Loucy (cell line): ENCODE measurements at regions not wholly inside any gene's neighbourhood (a gene's known extent, or its start where the extent isn't known, plus 50 kb on each side); places are given as distances from the start of the nearest gene placed in this dataset.

ENCODE experiments used
- H2AFZ ChIP-seq: fragments of 200-600 bp; sonication (generic); 2 replicates; pipeline ENCODE4 v1.6.0; 2016; ENCODE audit warnings: antibody characterized with exemption, mild to moderate bottlenecking, low read length, moderate library complexity
- H3F3A ChIP-seq: fragments of 200-600 bp; 2 replicates; pipeline ENCODE4 v1.6.0; 2016; ENCODE audit warnings: antibody characterized with exemption, low read depth, mild to moderate bottlenecking
- H3K27me3 ChIP-seq: fragments of 200-600 bp; sonication (generic); 2 replicates; pipeline ENCODE4 v1.6.1; 2014; ENCODE audit warnings: low read length, mild to moderate bottlenecking; ENCODE audit not compliant: insufficient read depth, poor library complexity, severe bottlenecking
- H3K36me3 ChIP-seq: fragments of 200-600 bp; sonication (generic); 2 replicates; pipeline ENCODE4 v1.6.1; 2016; ENCODE audit warnings: low read length; ENCODE audit not compliant: insufficient read depth
- H3K4me1 ChIP-seq: fragments of 200-600 bp; sonication (generic); 2 replicates; pipeline ENCODE4 v1.5.1; 2014; ENCODE audit warnings: low read length, mild to moderate bottlenecking; ENCODE audit not compliant: insufficient read depth, poor library complexity, severe bottlenecking
- H3K4me2 ChIP-seq: fragments of 200-600 bp; sonication (generic); 2 replicates; pipeline ENCODE4 v1.6.0; 2014; ENCODE audit warnings: antibody characterized with exemption, low read length, low read depth, mild to moderate bottlenecking; ENCODE audit not compliant: poor library complexity, severe bottlenecking
- H3K4me3 ChIP-seq: fragments of 200-600 bp; sonication (generic); 2 replicates; pipeline ENCODE4 v1.5.1; 2014; ENCODE audit warnings: low read length, mild to moderate bottlenecking, mixed read lengths; ENCODE audit not compliant: poor library complexity, severe bottlenecking
- H3K79me2 ChIP-seq: fragments of 200-600 bp; sonication (generic); 2 replicates; pipeline ENCODE4 v1.6.1; 2014; ENCODE audit warnings: low read length; ENCODE audit not compliant: insufficient read depth
- H3K9ac ChIP-seq: fragments of 200-600 bp; sonication (generic); 2 replicates; pipeline ENCODE4 v1.6.0; 2014; ENCODE audit warnings: mild to moderate bottlenecking, low read depth, low read length, moderate library complexity; ENCODE audit not compliant: poor library complexity, severe bottlenecking
- H3K9me2 ChIP-seq: fragments of 200-600 bp; sonication (generic); replicated peaks from 2 replicates; pipeline ENCODE4 v1.6.1; 2016; ENCODE audit warnings: low read depth, low read length, mixed read lengths
- H3K9me3 ChIP-seq: fragments of 200-600 bp; sonication (generic); 2 replicates; pipeline ENCODE4 v1.6.1; 2014; ENCODE audit warnings: mild to moderate bottlenecking, antibody characterized with exemption, low read length, low read depth; ENCODE audit not compliant: insufficient read depth
- H4K20me1 ChIP-seq: fragments of 200-600 bp; sonication (generic); 2 replicates; pipeline ENCODE4 v1.6.0; 2014; ENCODE audit warnings: antibody characterized with exemption, low read length, mild to moderate bottlenecking; ENCODE audit not compliant: insufficient read depth, poor library complexity, severe bottlenecking
- EZH2phosphoT487 ChIP-seq: fragments of 200-600 bp; IDR thresholded peaks from 2 replicates; pipeline ENCODE4 v1.6.1; 2018; ENCODE audit warnings: antibody characterized with exemption, mild to moderate bottlenecking, moderate library complexity, borderline replicate concordance
- TF ChIP-seq, protein P1 (sequence below): fragments of 200-600 bp; sonication (generic); conservative IDR thresholded peaks from 2 replicates; pipeline ENCODE4 v1.5.1; 2014; ENCODE audit warnings: mild to moderate bottlenecking, antibody characterized with exemption, low read length

- Histone ChIP-seq H3K4me2 (no peak overlapping the region), H3K9ac (no peak overlapping the region), H4K20me1 (no peaks in the 10 kb centered on the region), H3F3A (no peaks in the 10 kb centered on the region), H3K9me2 (no peaks in the 10 kb centered on the region), H3K79me2 (no peaks in the 10 kb centered on the region), H3K4me3 (no peak overlapping the region), H3K9me3 (no peaks in the 10 kb centered on the region), H3K4me1 (no peaks in the 10 kb centered on the region), H3K36me3 (no peaks in the 10 kb centered on the region), H2AFZ (no peak overlapping the region), H3K27me3 (no peaks in the 10 kb centered on the region)
- TF ChIP-seq, protein P1, sequence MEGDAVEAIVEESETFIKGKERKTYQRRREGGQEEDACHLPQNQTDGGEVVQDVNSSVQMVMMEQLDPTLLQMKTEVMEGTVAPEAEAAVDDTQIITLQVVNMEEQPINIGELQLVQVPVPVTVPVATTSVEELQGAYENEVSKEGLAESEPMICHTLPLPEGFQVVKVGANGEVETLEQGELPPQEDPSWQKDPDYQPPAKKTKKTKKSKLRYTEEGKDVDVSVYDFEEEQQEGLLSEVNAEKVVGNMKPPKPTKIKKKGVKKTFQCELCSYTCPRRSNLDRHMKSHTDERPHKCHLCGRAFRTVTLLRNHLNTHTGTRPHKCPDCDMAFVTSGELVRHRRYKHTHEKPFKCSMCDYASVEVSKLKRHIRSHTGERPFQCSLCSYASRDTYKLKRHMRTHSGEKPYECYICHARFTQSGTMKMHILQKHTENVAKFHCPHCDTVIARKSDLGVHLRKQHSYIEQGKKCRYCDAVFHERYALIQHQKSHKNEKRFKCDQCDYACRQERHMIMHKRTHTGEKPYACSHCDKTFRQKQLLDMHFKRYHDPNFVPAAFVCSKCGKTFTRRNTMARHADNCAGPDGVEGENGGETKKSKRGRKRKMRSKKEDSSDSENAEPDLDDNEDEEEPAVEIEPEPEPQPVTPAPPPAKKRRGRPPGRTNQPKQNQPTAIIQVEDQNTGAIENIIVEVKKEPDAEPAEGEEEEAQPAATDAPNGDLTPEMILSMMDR: no peak
- TF ChIP-seq EZH2phosphoT487: no peak
Measured at GRCh38 chr7:25790963-25791362, 361.0 kb upstream of the NFE2L3 start.

DNA sequence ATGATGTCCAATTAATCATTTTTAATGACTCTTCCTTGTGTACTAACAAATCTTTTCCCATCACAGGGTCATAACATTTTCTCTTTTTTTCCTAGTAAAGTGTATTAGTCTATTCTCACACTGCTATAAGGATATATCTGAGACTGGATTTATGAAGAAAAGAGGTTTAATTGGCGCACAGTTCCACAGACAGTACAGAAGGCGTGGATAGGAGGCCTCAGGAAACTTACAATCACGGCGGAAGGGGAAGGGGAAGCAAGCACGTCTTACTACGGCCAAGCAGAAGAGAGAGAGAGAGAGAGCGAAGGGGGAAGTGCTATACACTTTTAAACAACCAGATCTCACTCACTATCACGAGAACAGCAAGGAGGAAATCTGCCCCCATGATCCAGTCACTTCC is 359.4 kb upstream of the NFE2L3 start:
- Histone ChIP-seq H3K9ac (no peak overlapping the region), H3K4me1 (no peaks in the 10 kb centered on the region), H4K20me1 (no peaks in the 10 kb centered on the region), H3K4me2 (no peak overlapping the region), H3K79me2 (no peaks in the 10 kb centered on the region), H3K4me3 (no peak overlapping the region), H3K9me3 (no peaks in the 10 kb centered on the region), H3K27me3 (no peaks in the 10 kb centered on the region), H3K36me3 (no peaks in the 10 kb centered on the region), H3F3A (no peaks in the 10 kb centered on the region), H2AFZ (no peak overlapping the region), H3K9me2 (no peaks in the 10 kb centered on the region)
- no peak for TF ChIP-seq EZH2phosphoT487
- TF ChIP-seq, protein P1: no peak

- H3K4me3 ChIP-seq: no peak overlapping the region
- TF ChIP-seq, protein P1: no peak
- TF ChIP-seq EZH2phosphoT487: no peak
- H3K4me1 ChIP-seq: no peaks in the 10 kb centered on the region
- no peaks in the 10 kb centered on the region for H3K36me3 ChIP-seq
- no peaks in the 10 kb centered on the region for H4K20me1 ChIP-seq
- no peaks in the 10 kb centered on the region for H3K9me2 ChIP-seq
- H3K9me3 ChIP-seq: no peaks in the 10 kb centered on the region
- peak overlapping the region; percentile 32; the same call in 1 of the 2 replicates for H2AFZ ChIP-seq
- no peaks in the 10 kb centered on the region for H3K27me3 ChIP-seq
- no peak overlapping the region for H3K9ac ChIP-seq
- H3K79me2 ChIP-seq: no peaks in the 10 kb centered on the region
- no peak overlapping the region for H3K4me2 ChIP-seq
- no peaks in the 10 kb centered on the region for H3F3A ChIP-seq
Measured at GRCh38 chr7:25795824-25796235, 356.2 kb upstream of the NFE2L3 start.
